ENCODE measurements at regions not wholly inside any gene's neighbourhood (a gene's known extent, or its start where the extent isn't known, plus 50 kb on each side); places are given as distances from the start of the nearest gene placed in this dataset.

GRCh38 chr14:29102996-29103395, 336.4 kb downstream of the FOXG1 start:
- peaks cover 0 to 5% of the 10 kb centered on the region in 2 experiments; a peak in 1 of 4 replicates for H3K4me1 Mint-ChIP-seq
- no peak overlapping the region for H2BK120ac ChIP-seq (ENCODE audit: low read depth, low read length, poor library complexity, severe bottlenecking)
- no peak overlapping the region for H3T11ph ChIP-seq (ENCODE audit: low read length)
- no peak overlapping the region for H3K4ac ChIP-seq (ENCODE audit: low read depth, low read length)
- no peak overlapping the region for H3K27ac Mint-ChIP-seq
- no peak overlapping the region for H3K9ac ChIP-seq (ENCODE audit: extremely low read depth, insufficient read length, low read length)
- no peak overlapping the region for H4K8ac ChIP-seq (replicated peaks; ENCODE audit: insufficient read length, low read depth, low read length)
- H2BK15ac ChIP-seq (ENCODE audit: low read depth, low read length): no peak overlapping the region
- H4K20me1 ChIP-seq (ENCODE audit: control insufficient read depth, insufficient read depth, insufficient read length): no peaks in the 10 kb centered on the region
- H4K5ac ChIP-seq (ENCODE audit: insufficient read length, low read depth, low read length): no peak overlapping the region
- no peak overlapping the region for H2BK12ac ChIP-seq (ENCODE audit: insufficient read length, low read depth, low read length)
- no peak overlapping the region for H2BK20ac ChIP-seq (ENCODE audit: low read depth, low read length, poor library complexity, severe bottlenecking)
- no peaks in the 10 kb centered on the region for H3K4me1 ChIP-seq (ENCODE audit: insufficient read depth, low read length)
- peaks cover 0 to 6% (median 0%) of the 10 kb centered on the region in 3 experiments; a peak in 2 of 7 replicates for H3K36me3 Mint-ChIP-seq (ENCODE audit: insufficient read depth in 1 of 3, low read depth in 3 of 3)
- H3K27me3 ChIP-seq (ENCODE audit: insufficient read depth, low read length): no peaks in the 10 kb centered on the region
- H3K27ac ChIP-seq (ENCODE audit: insufficient read length, low read depth, low read length): no peak overlapping the region
- H3K4me2 ChIP-seq (ENCODE audit: insufficient read depth, insufficient read length, low read length): no peak overlapping the region
- no peak for TF ChIP-seq CTCF (conservative IDR thresholded peaks at IDR 0.05)
- H2BK5ac ChIP-seq (ENCODE audit: insufficient read length, low read length): no peak overlapping the region
- H3K79me2 ChIP-seq (ENCODE audit: insufficient read depth, low read length): no peaks in the 10 kb centered on the region
- H3K56ac ChIP-seq (ENCODE audit: insufficient read length, low read depth, low read length): no peak overlapping the region
- no peak overlapping the region for H4K91ac ChIP-seq (ENCODE audit: insufficient read length, low read depth, low read length)
- WGBS (ENCODE audit: extremely low coverage, insufficient read length, low lambda C conversion rate): no CpG with 5 or more reads among the region's 2 CpGs
- H3K79me1 ChIP-seq (ENCODE audit: insufficient read depth, low read depth, low read length, poor library complexity, severe bottlenecking): no peaks in the 10 kb centered on the region
- no peak overlapping the region for H2AK5ac ChIP-seq (ENCODE audit: insufficient read length, low read length)
- no peak overlapping the region for H2AFZ ChIP-seq (ENCODE audit: low read length)
- no peak overlapping the region for H3K23ac ChIP-seq (ENCODE audit: insufficient read length, low read depth, low read length)
- no peak overlapping the region for H3K14ac ChIP-seq (ENCODE audit: insufficient read depth, low read length)
- no peaks in the 10 kb centered on the region for H3K23me2 ChIP-seq (ENCODE audit: insufficient read length, low read depth, low read length, poor library complexity, severe bottlenecking)
- H3K9me3 Mint-ChIP-seq: no peaks in the 10 kb centered on the region
- H3K27me3 Mint-ChIP-seq (ENCODE audit: low read depth): no peaks in the 10 kb centered on the region; the same call in 1 of the 2 replicates
- no peak overlapping the region for H3K18ac ChIP-seq (ENCODE audit: insufficient read length, low read depth, low read length)
- H3K9me3 ChIP-seq (ENCODE audit: control insufficient read depth, low read depth, low read length): no peaks in the 10 kb centered on the region
- no peak for DNase-seq
- no peak overlapping the region for H3K4me3 Mint-ChIP-seq

Data from H9 (cell line).